ENCODE measurements at regions not wholly inside any gene's neighbourhood (a gene's known extent, or its start where the extent isn't known, plus 50 kb on each side); places are given as distances from the start of the nearest gene placed in this dataset.

DNA sequence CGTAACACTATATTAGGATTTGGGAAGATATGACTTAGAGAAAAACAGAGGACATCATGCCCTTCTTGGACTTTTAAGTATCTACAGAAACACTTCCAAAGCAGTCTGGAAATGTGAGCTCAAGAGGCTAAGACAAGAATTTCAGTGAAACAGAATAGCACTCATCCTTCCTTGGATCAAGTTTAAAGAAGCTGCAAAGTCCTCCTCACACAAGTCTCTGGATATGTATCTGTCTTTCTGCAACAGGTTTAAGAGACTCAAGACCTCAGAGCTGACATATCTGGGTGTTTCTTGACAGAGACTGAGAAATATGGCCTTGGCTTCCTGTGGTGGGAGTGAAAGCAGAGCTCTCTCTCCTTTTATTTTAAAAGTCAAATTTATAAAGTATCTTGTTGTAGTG lies 82.5 kb upstream of the GIMD1 start:
- H3K4me1 ChIP-seq (ENCODE audit: insufficient read depth, low read length) = no peaks in the 10 kb centered on the region
- no peak overlapping the region for H3K27ac Mint-ChIP-seq
- DNase-seq (no peak), ATAC-seq (ENCODE audit: poor library complexity) (no peak)
- H3K9me3 ChIP-seq (ENCODE audit: control insufficient read depth in 1 of 2, insufficient read depth in 1 of 2, low read length in 2 of 2) = peaks cover 0 to 8% of the 10 kb centered on the region in 2 experiments
- H3K36me3 Mint-ChIP-seq (ENCODE audit: low read depth) = no peaks in the 10 kb centered on the region
- no peaks in the 10 kb centered on the region for H3K9me3 Mint-ChIP-seq
- intact Hi-C loops (cut with DNase I, micrococcal nuclease) = no loop called here
- no peaks in the 10 kb centered on the region for H3K4me1 Mint-ChIP-seq (ENCODE audit: low read depth)
- H3K27ac ChIP-seq (ENCODE audit: low read depth in 1 of 2, low read length in 2 of 2) = no peak overlapping the region
- H3K36me3 ChIP-seq (ENCODE audit: insufficient read depth, low read length) = no peaks in the 10 kb centered on the region
- ChIA-PET CTCF (no interaction called here), POLR2A (no interaction called here)
- H3K4me3 ChIP-seq (ENCODE audit: low read length) = no peak overlapping the region
- TF ChIP-seq, protein P1, sequence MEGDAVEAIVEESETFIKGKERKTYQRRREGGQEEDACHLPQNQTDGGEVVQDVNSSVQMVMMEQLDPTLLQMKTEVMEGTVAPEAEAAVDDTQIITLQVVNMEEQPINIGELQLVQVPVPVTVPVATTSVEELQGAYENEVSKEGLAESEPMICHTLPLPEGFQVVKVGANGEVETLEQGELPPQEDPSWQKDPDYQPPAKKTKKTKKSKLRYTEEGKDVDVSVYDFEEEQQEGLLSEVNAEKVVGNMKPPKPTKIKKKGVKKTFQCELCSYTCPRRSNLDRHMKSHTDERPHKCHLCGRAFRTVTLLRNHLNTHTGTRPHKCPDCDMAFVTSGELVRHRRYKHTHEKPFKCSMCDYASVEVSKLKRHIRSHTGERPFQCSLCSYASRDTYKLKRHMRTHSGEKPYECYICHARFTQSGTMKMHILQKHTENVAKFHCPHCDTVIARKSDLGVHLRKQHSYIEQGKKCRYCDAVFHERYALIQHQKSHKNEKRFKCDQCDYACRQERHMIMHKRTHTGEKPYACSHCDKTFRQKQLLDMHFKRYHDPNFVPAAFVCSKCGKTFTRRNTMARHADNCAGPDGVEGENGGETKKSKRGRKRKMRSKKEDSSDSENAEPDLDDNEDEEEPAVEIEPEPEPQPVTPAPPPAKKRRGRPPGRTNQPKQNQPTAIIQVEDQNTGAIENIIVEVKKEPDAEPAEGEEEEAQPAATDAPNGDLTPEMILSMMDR (IDR thresholded peaks at IDR 0.05) = no peak
- H3K27me3 ChIP-seq (ENCODE audit: control insufficient read depth in 1 of 2, insufficient read depth in 2 of 2, low read length in 2 of 2) = no peaks in the 10 kb centered on the region
- H3K4me3 Mint-ChIP-seq = no peak overlapping the region
- H3K27me3 Mint-ChIP-seq = no peaks in the 10 kb centered on the region

DNA sequence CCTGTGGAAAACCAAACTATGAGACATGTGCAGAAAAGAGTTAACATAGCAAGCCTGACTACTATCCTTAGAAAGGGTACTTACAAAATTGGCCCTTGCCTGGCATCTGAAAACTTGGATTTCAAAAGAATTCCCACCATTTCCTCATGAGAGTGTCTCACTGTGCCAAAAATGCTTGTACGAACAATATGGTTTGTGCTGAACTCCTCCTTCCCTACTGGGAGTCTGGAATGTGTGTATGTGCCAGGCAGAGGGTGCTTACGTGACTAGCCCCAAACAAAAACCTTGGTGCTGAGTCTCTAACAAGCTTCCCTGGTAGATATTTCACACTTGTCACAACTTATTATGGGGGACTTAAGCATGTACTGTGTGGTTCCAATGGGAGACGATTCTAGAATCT lies 81.7 kb upstream of the GIMD1 start:
- CTCF ChIA-PET = no interaction called here
- no peaks in the 10 kb centered on the region for H3K36me3 Mint-ChIP-seq (ENCODE audit: low read depth)
- no peak overlapping the region for H3K27ac Mint-ChIP-seq

DNA sequence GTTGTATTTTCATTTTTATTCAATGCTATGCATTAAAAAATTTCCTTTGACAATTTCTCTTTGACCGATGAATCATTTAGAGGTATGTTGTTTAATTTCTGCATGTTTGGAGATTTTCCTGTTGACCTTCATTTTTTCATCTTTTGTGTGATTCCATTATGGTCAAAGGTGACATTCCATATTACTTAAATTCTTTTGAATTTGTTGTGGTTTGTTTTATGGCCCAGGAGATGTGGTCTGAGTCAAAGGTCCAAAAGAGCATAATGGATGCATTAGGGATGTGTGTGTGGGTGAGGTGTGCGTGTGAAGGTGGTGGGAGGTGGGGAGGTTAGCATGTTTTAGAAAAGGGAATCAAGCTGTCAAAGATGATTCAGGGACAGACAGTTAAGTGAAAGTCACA lies 76.0 kb upstream of the GIMD1 start:
- ChIA-PET CTCF (no interaction called here), POLR2A (no interaction called here)
- Histone ChIP-seq H3K4me3 (ENCODE audit: low read length) (no peak overlapping the region), H3K9me3 (ENCODE audit: control insufficient read depth in 1 of 2, insufficient read depth in 1 of 2, low read length in 2 of 2) (peaks cover 0 to 8% of the 10 kb centered on the region in 2 experiments), H3K36me3 (ENCODE audit: insufficient read depth, low read length) (no peaks in the 10 kb centered on the region), H3K27ac (ENCODE audit: low read depth in 1 of 2, low read length in 2 of 2) (no peak overlapping the region), H3K27me3 (ENCODE audit: control insufficient read depth in 1 of 2, insufficient read depth in 2 of 2, low read length in 2 of 2) (no peaks in the 10 kb centered on the region), H3K4me1 (ENCODE audit: insufficient read depth, low read length) (no peaks in the 10 kb centered on the region)
- H3K4me3 Mint-ChIP-seq = no peak overlapping the region
- no peak for DNase-seq
- no peaks in the 10 kb centered on the region for H3K36me3 Mint-ChIP-seq (ENCODE audit: low read depth)
- intact Hi-C loops (cut with DNase I, micrococcal nuclease) = no loop called here
- no peaks in the 10 kb centered on the region for H3K27me3 Mint-ChIP-seq
- no peaks in the 10 kb centered on the region for H3K4me1 Mint-ChIP-seq (ENCODE audit: low read depth)
- TF ChIP-seq, protein P1 (IDR thresholded peaks at IDR 0.05) = no peak
- H3K27ac Mint-ChIP-seq = no peak overlapping the region
- H3K9me3 Mint-ChIP-seq = peaks cover 2% of the 10 kb centered on the region
- no peak for ATAC-seq (ENCODE audit: poor library complexity)

More for the DNA sequence above, 81.7 kb upstream of the GIMD1 start:
- Histone ChIP-seq H3K36me3 (ENCODE audit: insufficient read depth, low read length) (no peaks in the 10 kb centered on the region), H3K9me3 (ENCODE audit: control insufficient read depth in 1 of 2, insufficient read depth in 1 of 2, low read length in 2 of 2) (peaks cover 0 to 8% of the 10 kb centered on the region in 2 experiments), H3K27me3 (ENCODE audit: control insufficient read depth in 1 of 2, insufficient read depth in 2 of 2, low read length in 2 of 2) (no peaks in the 10 kb centered on the region), H3K27ac (ENCODE audit: low read depth in 1 of 2, low read length in 2 of 2) (no peak overlapping the region), H3K4me1 (ENCODE audit: insufficient read depth, low read length) (no peaks in the 10 kb centered on the region), H3K4me3 (ENCODE audit: low read length) (no peak overlapping the region)
- Mint-ChIP-seq H3K4me3 (no peak overlapping the region), H3K9me3 (peaks cover 2% of the 10 kb centered on the region), H3K27me3 (no peaks in the 10 kb centered on the region), H3K4me1 (ENCODE audit: low read depth) (no peaks in the 10 kb centered on the region)
- TF ChIP-seq, protein P1 (IDR thresholded peaks at IDR 0.05) = no peak
- POLR2A ChIA-PET = no interaction called here
- intact Hi-C loops (cut with DNase I, micrococcal nuclease) = no loop called here
- no peak for DNase-seq
- ATAC-seq (ENCODE audit: poor library complexity) = no peak
